Keratinocyte (primary cell): ENCODE measurements at regions not wholly inside any gene's neighbourhood (a gene's known extent, or its start where the extent isn't known, plus 50 kb on each side); places are given as distances from the start of the nearest gene placed in this dataset.

Experiments used
- DNase-seq: peaks from one replicate; pipeline ENCODE4 v3.0.0-alpha.2; 2011; ENCODE audit warnings: low read depth, missing footprints, low spot score
- FAIRE-seq: peaks from 2 replicates; lab custom pipeline; 2011; peaks lifted over from hg19 to GRCh38; lab: Jason Lieb, UNC
- H2AFZ ChIP-seq: 2 replicates; pipeline ENCODE4 v1.6.0; 2012; ENCODE audit warnings: low read length, control low read depth, inconsistent platforms; ENCODE audit not compliant: control insufficient read depth
- H3K27ac ChIP-seq: 2 replicates; pipeline ENCODE4 v1.5.1; 2011; ENCODE audit warnings: low read length; ENCODE audit not compliant: control insufficient read depth, insufficient read depth
- H3K27me3 ChIP-seq: 3 replicates; pipeline ENCODE4 v1.6.0; 2011; ENCODE audit warnings: low read length; ENCODE audit not compliant: control insufficient read depth, insufficient read depth; ENCODE audit errors: extremely low read depth
- H3K36me3 ChIP-seq, 2 experiments: 2 replicates in 1 of 2; 3 replicates in 1 of 2; pipeline ENCODE4 v1.5.1; 2011; ENCODE audit warnings: low read length in 2 of 2, mild to moderate bottlenecking in 1 of 2; ENCODE audit not compliant: control insufficient read depth in 2 of 2, insufficient read depth in 2 of 2; ENCODE audit errors: extremely low read depth in 1 of 2
- H3K4me1 ChIP-seq: 3 replicates; pipeline ENCODE4 v1.5.1; 2011; ENCODE audit warnings: low read length; ENCODE audit not compliant: control insufficient read depth, insufficient read depth; ENCODE audit errors: extremely low read depth
- H3K4me2 ChIP-seq: 3 replicates; pipeline ENCODE4 v1.6.0; 2011; ENCODE audit warnings: low read depth, low read length; ENCODE audit not compliant: control insufficient read depth, insufficient read depth; ENCODE audit errors: extremely low read depth
- H3K4me3 ChIP-seq, 3 experiments: fragments of 200-600 bp in 1 of 3; sonication (generic) in 1 of 3; 2 replicates in 2 of 3; 3 replicates in 1 of 3; pipeline ENCODE4 v1.5.1; 2011 to 2016; ENCODE audit warnings: low read length in 3 of 3, mild to moderate bottlenecking in 3 of 3, control low read depth in 2 of 3, inconsistent platforms in 1 of 3, low read depth in 1 of 3, mixed read lengths in 1 of 3, mixed run types in 1 of 3, moderate library complexity in 1 of 3; ENCODE audit not compliant: control insufficient read depth in 2 of 3, insufficient read depth in 2 of 3; ENCODE audit errors: extremely low read depth in 1 of 3
- H3K79me2 ChIP-seq: 2 replicates; pipeline ENCODE4 v1.6.0; 2012; ENCODE audit warnings: low read length; ENCODE audit not compliant: control insufficient read depth, insufficient read depth
- H3K9ac ChIP-seq: 3 replicates; pipeline ENCODE4 v1.6.0; 2011; ENCODE audit warnings: low read length; ENCODE audit not compliant: control insufficient read depth, insufficient read depth; ENCODE audit errors: extremely low read depth
- H3K9me1 ChIP-seq: 3 replicates; pipeline ENCODE4 v1.6.0; 2011; ENCODE audit warnings: low read length; ENCODE audit not compliant: control insufficient read depth, insufficient read depth; ENCODE audit errors: extremely low read depth
- H3K9me3 ChIP-seq: 2 replicates; pipeline ENCODE4 v1.5.1; 2012; ENCODE audit warnings: low read depth, low read length; ENCODE audit not compliant: control insufficient read depth
- H4K20me1 ChIP-seq: 3 replicates; pipeline ENCODE4 v1.6.0; 2011; ENCODE audit warnings: low read length; ENCODE audit not compliant: control insufficient read depth, insufficient read depth; ENCODE audit errors: extremely low read depth
- CTCF ChIP-seq, 3 experiments: IDR thresholded peaks in 1 of 3; conservative IDR thresholded peaks in 1 of 3; optimal IDR thresholded peaks in 1 of 3; 2 replicates in 2 of 3; 3 replicates in 1 of 3; pipeline versions ENCODE3 to v1.5.1; 2011; ENCODE audit warnings: low read length in 3 of 3, mild to moderate bottlenecking in 3 of 3, moderate library complexity in 2 of 3, control low read depth in 1 of 3, inconsistent platforms in 1 of 3; ENCODE audit not compliant: insufficient read depth in 2 of 3; ENCODE audit errors: extremely low read depth in 1 of 3
- EZH2 ChIP-seq: IDR thresholded peaks from one replicate; pipeline ENCODE4 v1.6.1; 2012; ENCODE audit warnings: inconsistent platforms, mild to moderate bottlenecking, low read length, moderate library complexity
- dilution Hi-C: fragments of 300-500 bp; cut with MboI; formaldehyde crosslinking; loops from one replicate; pipeline ENCODE4 v1.7.0; 2020; ENCODE audit warnings: low sequenced_read_pairs; ENCODE audit not compliant: extremely low pct_ligation_motif_present

DNA sequence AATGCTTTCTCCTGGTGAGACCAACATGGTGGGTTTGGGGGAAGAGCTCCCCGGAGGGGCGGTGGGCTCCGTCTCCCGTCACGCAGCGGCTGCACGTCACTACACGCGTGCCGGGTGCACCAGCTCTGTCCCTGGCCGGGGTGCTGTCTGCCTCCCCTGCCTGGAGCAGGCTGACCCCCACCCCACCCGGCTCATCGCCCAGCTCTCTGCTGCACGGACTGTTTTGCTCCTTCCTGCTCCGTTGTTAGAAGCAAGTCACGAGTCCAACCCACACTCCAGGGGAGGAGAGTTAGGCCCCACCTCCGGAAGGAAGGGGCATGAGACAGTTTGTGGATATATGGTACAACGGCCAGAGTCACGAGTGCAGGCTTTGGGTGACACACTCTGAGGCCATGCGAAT is 364.9 kb downstream of the BRD1 start:
- Histone ChIP-seq H3K27ac (no peak overlapping the region), H3K4me3 (no peak overlapping the region), H3K4me2 (no peak overlapping the region), H4K20me1 (no peaks in the 10 kb centered on the region), H3K9me3 (peaks cover 15% of the 10 kb centered on the region), H3K79me2 (no peaks in the 10 kb centered on the region), H3K4me1 (no peaks in the 10 kb centered on the region), H3K9ac (no peak overlapping the region), H3K9me1 (no peaks in the 10 kb centered on the region), H3K36me3 (no peaks in the 10 kb centered on the region), H3K27me3 (no peaks in the 10 kb centered on the region), H2AFZ (no peak overlapping the region)
- DNase-seq (no peak), FAIRE-seq (no peak)
- TF ChIP-seq EZH2 (no peak), CTCF (optimal IDR thresholded peaks at IDR 0.05 in 1 of 3, IDR thresholded peaks at IDR 0.05 in 1 of 3, conservative IDR thresholded peaks at IDR 0.05 in 1 of 3; ENCODE audit: extremely low read depth in 1 of 3, insufficient read depth in 2 of 3, low read length in 3 of 3) (no peak)
- dilution Hi-C loops = no loop called here

DNA sequence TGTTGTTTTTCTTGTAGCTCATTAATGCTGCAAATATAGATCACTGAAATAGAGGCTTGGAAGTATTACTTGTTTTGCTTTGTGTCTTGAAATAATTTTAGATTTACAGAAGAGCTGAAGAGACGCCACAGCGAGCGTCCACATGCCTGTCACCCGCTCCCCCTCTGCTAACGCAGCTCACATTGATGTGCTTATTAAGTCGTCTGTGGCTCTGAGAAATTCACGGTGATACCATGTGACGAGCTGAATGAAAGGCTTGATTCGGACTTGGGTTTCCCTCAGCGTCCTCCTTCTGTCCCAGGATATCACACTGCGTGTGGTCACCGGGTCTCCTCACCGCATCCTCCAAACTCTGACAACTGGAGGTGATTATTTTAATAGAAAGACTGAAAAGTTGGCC is 365.4 kb downstream of the BRD1 start:
- H3K4me3 ChIP-seq = no peak overlapping the region
- H4K20me1 ChIP-seq = no peaks in the 10 kb centered on the region
- no peaks in the 10 kb centered on the region for H3K79me2 ChIP-seq
- H3K36me3 ChIP-seq = no peaks in the 10 kb centered on the region
- TF ChIP-seq EZH2 = no peak
- TF ChIP-seq CTCF (optimal IDR thresholded peaks at IDR 0.05 in 1 of 3, IDR thresholded peaks at IDR 0.05 in 1 of 3, conservative IDR thresholded peaks at IDR 0.05 in 1 of 3; ENCODE audit: extremely low read depth in 1 of 3, insufficient read depth in 2 of 3, low read length in 3 of 3) = no peak
- H3K4me1 ChIP-seq = no peaks in the 10 kb centered on the region
- no peak overlapping the region for H3K9ac ChIP-seq
- H3K27ac ChIP-seq = no peak overlapping the region
- no peaks in the 10 kb centered on the region for H3K27me3 ChIP-seq
- dilution Hi-C loops = no loop called here
- H2AFZ ChIP-seq = no peak overlapping the region
- no peak overlapping the region for H3K4me2 ChIP-seq
- no peaks in the 10 kb centered on the region for H3K9me1 ChIP-seq
- DNase-seq (no peak), FAIRE-seq (no peak)
- peaks cover 12% of the 10 kb centered on the region for H3K9me3 ChIP-seq
